IMR-90 (cell line): ENCODE measurements at regions not wholly inside any gene's neighbourhood (a gene's known extent, or its start where the extent isn't known, plus 50 kb on each side); places are given as distances from the start of the nearest gene placed in this dataset.

Experiments used
- ATAC-seq: fragments of 200-7000 bp; cut with Tn5 transposase; 2 replicates; pipeline ENCODE4 v1.9.1; 2020; ENCODE audit warnings: low read depth, mild to moderate bottlenecking, moderate library complexity
- BruUV-seq: library from RNA; stranded (reverse); fragments of 400-500 nt; replicated peaks from 2 replicates; lab custom pipeline; 2021; lab: Mats Ljungman, UMichigan
- CTCF ChIA-PET: fragments of 300-600 bp; formaldehyde crosslinking; extraction: SDS; loops from one replicate; lab custom pipeline; 2021; ENCODE audit warnings: antibody characterized with exemption; lab: Yijun Ruan, JAX
- POLR2A ChIA-PET: fragments of 300-600 bp; sonication (Branson Sonifier 250); formaldehyde crosslinking; loops from one replicate; lab custom pipeline; 2022; ENCODE audit warnings: antibody characterized with exemption; ENCODE audit not compliant: unreplicated experiment; lab: Charles Lee
- DNase-seq: peaks from one replicate; pipeline ENCODE4 v3.0.0; 2013
- H2AFZ ChIP-seq: replicated peaks from 2 replicates; pipeline ENCODE3; 2013; ENCODE audit warnings: low read length, mild to moderate bottlenecking; ENCODE audit not compliant: poor library complexity
- H2AK5ac ChIP-seq: 2 replicates; pipeline ENCODE4 v1.6.1; 2013; ENCODE audit warnings: low read depth, low read length, inconsistent platforms
- H2AK9ac ChIP-seq: replicated peaks from 2 replicates; pipeline ENCODE3; 2013; ENCODE audit warnings: mild to moderate bottlenecking, low read depth, low read length, moderate library complexity; ENCODE audit not compliant: poor library complexity
- H2BK120ac ChIP-seq: 2 replicates; pipeline ENCODE4 v1.6.1; 2013; ENCODE audit warnings: low read depth, low read length, inconsistent platforms
- H2BK15ac ChIP-seq: 3 replicates; pipeline ENCODE4 v1.6.1; 2013; ENCODE audit warnings: low read depth, low read length, inconsistent platforms
- H2BK20ac ChIP-seq: 2 replicates; pipeline ENCODE4 v1.6.1; 2013; ENCODE audit warnings: low read depth, mild to moderate bottlenecking, inconsistent platforms, low read length, moderate library complexity
- H2BK5ac ChIP-seq: 2 replicates; pipeline ENCODE4 v1.6.1; 2013; ENCODE audit warnings: mild to moderate bottlenecking, low read depth, low read length, inconsistent platforms; ENCODE audit not compliant: poor library complexity, severe bottlenecking
- H3K14ac ChIP-seq: replicated peaks from 2 replicates; pipeline ENCODE4 v1.6.1; 2013; ENCODE audit warnings: low read depth, low read length, inconsistent platforms
- H3K18ac ChIP-seq: 2 replicates; pipeline ENCODE4 v1.6.1; 2013; ENCODE audit warnings: low read depth, low read length, control low read depth
- H3K23ac ChIP-seq: 2 replicates; pipeline ENCODE4 v1.6.1; 2013; ENCODE audit warnings: low read depth, low read length, inconsistent platforms
- H3K27ac ChIP-seq: 2 replicates; pipeline ENCODE4 v1.5.1; 2013; ENCODE audit warnings: mild to moderate bottlenecking, control low read depth, low read length; ENCODE audit not compliant: insufficient read depth
- H3K27me3 ChIP-seq: 2 replicates; pipeline ENCODE4 v1.6.1; 2013; ENCODE audit warnings: low read length; ENCODE audit not compliant: control insufficient read depth, insufficient read depth
- H3K36me3 ChIP-seq: 2 replicates; pipeline ENCODE4 v1.6.1; 2013; ENCODE audit warnings: low read length, mixed read lengths; ENCODE audit not compliant: control insufficient read depth, insufficient read depth
- H3K4ac ChIP-seq: 2 replicates; pipeline ENCODE4 v1.6.1; 2013; ENCODE audit warnings: low read depth, low read length, inconsistent platforms
- H3K4me1 ChIP-seq: 2 replicates; pipeline ENCODE4 v1.6.1; 2013; ENCODE audit warnings: low read length, mixed read lengths; ENCODE audit not compliant: control insufficient read depth, insufficient read depth
- H3K4me2 ChIP-seq: 2 replicates; pipeline ENCODE4 v1.6.1; 2013; ENCODE audit warnings: low read depth, mild to moderate bottlenecking, control low read depth, low read length, moderate library complexity
- H3K4me3 ChIP-seq: 2 replicates; pipeline ENCODE4 v1.5.1; 2013; ENCODE audit warnings: low read depth, mild to moderate bottlenecking, control low read depth, low read length, moderate library complexity; ENCODE audit not compliant: insufficient read depth
- H3K56ac ChIP-seq: 2 replicates; pipeline ENCODE4 v1.6.1; 2013; ENCODE audit warnings: low read length, inconsistent platforms; ENCODE audit not compliant: insufficient read depth; ENCODE audit errors: extremely low read depth
- H3K79me1 ChIP-seq, 2 experiments: 2 replicates each; pipeline ENCODE4 v1.6.1; 2013; ENCODE audit warnings: low read length in 2 of 2, inconsistent platforms in 1 of 2, low read depth in 1 of 2
- H3K9ac ChIP-seq: 2 replicates; pipeline ENCODE4 v1.6.1; 2013; ENCODE audit warnings: low read depth, low read length, control low read depth
- H3K9me1 ChIP-seq: 2 replicates; pipeline ENCODE4 v1.6.1; 2013; ENCODE audit warnings: low read length, inconsistent platforms; ENCODE audit not compliant: insufficient read depth
- H3K9me3 ChIP-seq: 2 replicates; pipeline ENCODE4 v1.6.1; 2013; ENCODE audit warnings: low read length; ENCODE audit not compliant: control insufficient read depth, insufficient read depth
- H4K20me1 ChIP-seq: 2 replicates; pipeline ENCODE4 v1.6.1; 2013; ENCODE audit warnings: low read length, inconsistent platforms; ENCODE audit not compliant: insufficient read depth
- H4K5ac ChIP-seq: 2 replicates; pipeline ENCODE4 v1.6.1; 2013; ENCODE audit warnings: mild to moderate bottlenecking, low read depth, low read length, control low read depth
- H4K8ac ChIP-seq, 2 experiments: 2 replicates each; pipeline ENCODE4 v1.6.1; 2013; ENCODE audit warnings: low read depth in 2 of 2, low read length in 2 of 2, control low read depth in 1 of 2, inconsistent platforms in 1 of 2
- H4K91ac ChIP-seq: 2 replicates; pipeline ENCODE4 v1.6.1; 2013; ENCODE audit warnings: low read depth, low read length, inconsistent platforms; ENCODE audit not compliant: insufficient read depth
- BHLHE40 ChIP-seq: fragments of 150-350 bp; IDR thresholded peaks from 2 replicates; pipeline ENCODE4 v1.6.1; 2016; ENCODE audit warnings: mild to moderate bottlenecking, low read depth, low read length
- CEBPB ChIP-seq: IDR thresholded peaks from 2 replicates; pipeline ENCODE4 v1.6.1; 2012; ENCODE audit warnings: low read depth, low read length, improper control_type of control experiment
- CHD1 ChIP-seq: IDR thresholded peaks from 2 replicates; pipeline ENCODE4 v1.6.1; 2012; ENCODE audit warnings: low read depth, low read length, improper control_type of control experiment
- FOS ChIP-seq: fragments of 150-350 bp; IDR thresholded peaks from 2 replicates; pipeline ENCODE4 v1.6.1; 2016; ENCODE audit warnings: low read depth, low read length
- MAFK ChIP-seq: IDR thresholded peaks from 2 replicates; pipeline ENCODE4 v1.6.1; 2012; ENCODE audit warnings: low read depth, low read length, improper control_type of control experiment
- MAZ ChIP-seq: IDR thresholded peaks from 2 replicates; pipeline ENCODE4 v1.6.1; 2012; ENCODE audit warnings: low read depth, mild to moderate bottlenecking, low read length, improper control_type of control experiment, moderate library complexity, borderline replicate concordance
- MXI1 ChIP-seq: IDR thresholded peaks from 2 replicates; pipeline ENCODE4 v1.6.1; 2012; ENCODE audit warnings: low read depth, mild to moderate bottlenecking, low read length, moderate library complexity, borderline replicate concordance
- NFE2L2 ChIP-seq: fragments of 150-350 bp; IDR thresholded peaks from 2 replicates; pipeline ENCODE4 v1.6.1; 2016; ENCODE audit warnings: low read depth, mild to moderate bottlenecking, low read length
- POLR2A ChIP-seq: IDR thresholded peaks from 2 replicates; pipeline ENCODE4 v1.6.1; 2012; ENCODE audit warnings: mild to moderate bottlenecking, low read depth, low read length
- RAD21 ChIP-seq: IDR thresholded peaks from 2 replicates; pipeline ENCODE4 v1.6.1; 2012; ENCODE audit warnings: low read length, improper control_type of control experiment
- RCOR1 ChIP-seq: IDR thresholded peaks from 2 replicates; pipeline ENCODE4 v1.6.1; 2012; ENCODE audit warnings: mild to moderate bottlenecking, low read length, improper control_type of control experiment; ENCODE audit not compliant: insufficient replicate concordance
- RFX5 ChIP-seq: IDR thresholded peaks from 2 replicates; pipeline ENCODE4 v1.8.0; 2012; ENCODE audit warnings: low read depth, mild to moderate bottlenecking, low read length, moderate library complexity
- SMC3 ChIP-seq: fragments of 150-350 bp; IDR thresholded peaks from 2 replicates; pipeline ENCODE4 v1.6.1; 2016; ENCODE audit warnings: low read depth, mild to moderate bottlenecking, antibody characterized with exemption, low read length, moderate library complexity
- WGBS, 2 experiments: methylation state at CpG; one replicate each; pipeline versions ENCODE4 v1.1.5 to v1.1.7; 2013; ENCODE audit warnings: missing lambda C conversion rate in 2 of 2; ENCODE audit not compliant: insufficient read length in 1 of 2; ENCODE audit errors: extremely low coverage in 2 of 2; 5-methylcytosine and 5-hydroxymethylcytosine counted together
- dilution Hi-C: fragments of 300-500 bp; cut with HindIII; formaldehyde crosslinking; loops from one replicate; pipeline ENCODE4 v1.14.3; 2018; ENCODE audit warnings: low sequenced_read_pairs; ENCODE audit not compliant: unreplicated experiment
- in situ Hi-C: fragments of 300-500 bp; cut with MboI; formaldehyde crosslinking; loops from 3 replicates; pipeline ENCODE4 v1.14.3; 2019; ENCODE audit warnings: low sequenced_read_pairs, inconsistent platforms, mixed read lengths
- intact Hi-C: fragments of 100-400 bp; cut with micrococcal nuclease; formaldehyde crosslinking; loops from 2 replicates; pipeline ENCODE4 v1.10.0; 2022
- TF ChIP-seq, protein P1 (sequence below): conservative IDR thresholded peaks from 2 replicates; pipeline ENCODE4 v1.5.1; 2012; ENCODE audit warnings: mild to moderate bottlenecking, low read depth, low read length, improper control_type of control experiment
- TF ChIP-seq, protein P2 (sequence below): fragments of 150-350 bp; IDR thresholded peaks from 2 replicates; pipeline ENCODE4 v1.6.1; 2017; ENCODE audit warnings: mild to moderate bottlenecking, antibody characterized with exemption, low read length, low read depth
- TF ChIP-seq, protein P3 (sequence below): fragments of 150-350 bp; IDR thresholded peaks from 2 replicates; pipeline ENCODE4 v1.6.1; 2016; ENCODE audit warnings: low read depth, mild to moderate bottlenecking, low read length, moderate library complexity, borderline replicate concordance

DNA sequence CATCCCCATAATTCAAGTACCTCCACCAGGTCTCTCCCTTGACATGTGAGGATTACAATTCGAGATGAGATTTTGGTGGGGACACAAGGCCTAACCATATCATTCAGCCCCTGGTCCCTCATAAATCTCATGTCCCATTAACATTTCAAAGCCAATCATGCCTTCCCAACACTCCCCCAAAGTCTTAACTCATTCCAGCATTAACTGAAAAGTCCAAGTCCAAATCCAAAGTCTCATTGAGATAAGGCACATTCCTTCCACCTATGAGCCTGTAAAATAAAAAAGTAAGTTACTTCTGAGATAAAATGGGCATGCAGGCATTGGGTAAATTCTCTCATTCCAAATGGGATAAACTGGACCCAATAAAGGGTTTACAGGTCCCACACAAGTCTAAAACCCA, 849.7 kb downstream of the BCL11A start:
- H2BK5ac ChIP-seq = no peak overlapping the region
- H3K4me2 ChIP-seq = no peak overlapping the region
- no CpG with 5 or more reads among the region's 1 CpG for WGBS, 2 experiments
- H2AK5ac ChIP-seq = no peak overlapping the region
- H3K4ac ChIP-seq = no peak overlapping the region
- H3K27me3 ChIP-seq = no peaks in the 10 kb centered on the region
- TF ChIP-seq SMC3 (no peak), RCOR1 (no peak), RAD21 (no peak), FOS (no peak), MAFK (no peak), BHLHE40 (no peak), MXI1 (no peak), RFX5 (no peak), MAZ (no peak), NFE2L2 (no peak), POLR2A (no peak), CEBPB (no peak), CHD1 (no peak)
- TF ChIP-seq, protein P1, sequence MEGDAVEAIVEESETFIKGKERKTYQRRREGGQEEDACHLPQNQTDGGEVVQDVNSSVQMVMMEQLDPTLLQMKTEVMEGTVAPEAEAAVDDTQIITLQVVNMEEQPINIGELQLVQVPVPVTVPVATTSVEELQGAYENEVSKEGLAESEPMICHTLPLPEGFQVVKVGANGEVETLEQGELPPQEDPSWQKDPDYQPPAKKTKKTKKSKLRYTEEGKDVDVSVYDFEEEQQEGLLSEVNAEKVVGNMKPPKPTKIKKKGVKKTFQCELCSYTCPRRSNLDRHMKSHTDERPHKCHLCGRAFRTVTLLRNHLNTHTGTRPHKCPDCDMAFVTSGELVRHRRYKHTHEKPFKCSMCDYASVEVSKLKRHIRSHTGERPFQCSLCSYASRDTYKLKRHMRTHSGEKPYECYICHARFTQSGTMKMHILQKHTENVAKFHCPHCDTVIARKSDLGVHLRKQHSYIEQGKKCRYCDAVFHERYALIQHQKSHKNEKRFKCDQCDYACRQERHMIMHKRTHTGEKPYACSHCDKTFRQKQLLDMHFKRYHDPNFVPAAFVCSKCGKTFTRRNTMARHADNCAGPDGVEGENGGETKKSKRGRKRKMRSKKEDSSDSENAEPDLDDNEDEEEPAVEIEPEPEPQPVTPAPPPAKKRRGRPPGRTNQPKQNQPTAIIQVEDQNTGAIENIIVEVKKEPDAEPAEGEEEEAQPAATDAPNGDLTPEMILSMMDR = no peak
- TF ChIP-seq, protein P2, sequence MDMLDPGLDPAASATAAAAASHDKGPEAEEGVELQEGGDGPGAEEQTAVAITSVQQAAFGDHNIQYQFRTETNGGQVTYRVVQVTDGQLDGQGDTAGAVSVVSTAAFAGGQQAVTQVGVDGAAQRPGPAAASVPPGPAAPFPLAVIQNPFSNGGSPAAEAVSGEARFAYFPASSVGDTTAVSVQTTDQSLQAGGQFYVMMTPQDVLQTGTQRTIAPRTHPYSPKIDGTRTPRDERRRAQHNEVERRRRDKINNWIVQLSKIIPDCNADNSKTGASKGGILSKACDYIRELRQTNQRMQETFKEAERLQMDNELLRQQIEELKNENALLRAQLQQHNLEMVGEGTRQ = no peak
- TF ChIP-seq, protein P3, sequence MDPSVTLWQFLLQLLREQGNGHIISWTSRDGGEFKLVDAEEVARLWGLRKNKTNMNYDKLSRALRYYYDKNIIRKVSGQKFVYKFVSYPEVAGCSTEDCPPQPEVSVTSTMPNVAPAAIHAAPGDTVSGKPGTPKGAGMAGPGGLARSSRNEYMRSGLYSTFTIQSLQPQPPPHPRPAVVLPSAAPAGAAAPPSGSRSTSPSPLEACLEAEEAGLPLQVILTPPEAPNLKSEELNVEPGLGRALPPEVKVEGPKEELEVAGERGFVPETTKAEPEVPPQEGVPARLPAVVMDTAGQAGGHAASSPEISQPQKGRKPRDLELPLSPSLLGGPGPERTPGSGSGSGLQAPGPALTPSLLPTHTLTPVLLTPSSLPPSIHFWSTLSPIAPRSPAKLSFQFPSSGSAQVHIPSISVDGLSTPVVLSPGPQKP = no peak
- no peak for ATAC-seq
- no peak overlapping the region for H3K23ac ChIP-seq
- H2BK120ac ChIP-seq = no peak overlapping the region
- dilution Hi-C loops = no loop called here
- H3K36me3 ChIP-seq = no peaks in the 10 kb centered on the region
- intact Hi-C loops = no loop called here
- H3K9ac ChIP-seq = no peak overlapping the region
- POLR2A ChIA-PET = no interaction called here
- in situ Hi-C loops = no loop called here
- no peak overlapping the region for H3K18ac ChIP-seq
- H2AFZ ChIP-seq = no peak overlapping the region
- H4K8ac ChIP-seq = no peak overlapping the region
- no peak overlapping the region for H2BK15ac ChIP-seq
- no peaks in the 10 kb centered on the region for H3K79me1 ChIP-seq
- BruUV-seq = no TSS peak
- H4K91ac ChIP-seq = no peak overlapping the region
- no peak overlapping the region for H2AK9ac ChIP-seq
- H2BK20ac ChIP-seq = no peak overlapping the region
- DNase-seq = no peak
- H4K20me1 ChIP-seq = no peaks in the 10 kb centered on the region
- no peaks in the 10 kb centered on the region for H3K9me1 ChIP-seq
- H3K9me3 ChIP-seq = peaks cover 9% of the 10 kb centered on the region
- no peak overlapping the region for H3K14ac ChIP-seq
- no peak overlapping the region for H3K56ac ChIP-seq
- no peaks in the 10 kb centered on the region for H3K4me1 ChIP-seq
- no peak overlapping the region for H4K5ac ChIP-seq
- H3K27ac ChIP-seq = no peak overlapping the region
- CTCF ChIA-PET = no interaction called here
- H3K4me3 ChIP-seq = no peak overlapping the region
